ENCODE measurements at regions not wholly inside any gene's neighbourhood (a gene's known extent, or its start where the extent isn't known, plus 50 kb on each side); places are given as distances from the start of the nearest gene placed in this dataset.

DNA sequence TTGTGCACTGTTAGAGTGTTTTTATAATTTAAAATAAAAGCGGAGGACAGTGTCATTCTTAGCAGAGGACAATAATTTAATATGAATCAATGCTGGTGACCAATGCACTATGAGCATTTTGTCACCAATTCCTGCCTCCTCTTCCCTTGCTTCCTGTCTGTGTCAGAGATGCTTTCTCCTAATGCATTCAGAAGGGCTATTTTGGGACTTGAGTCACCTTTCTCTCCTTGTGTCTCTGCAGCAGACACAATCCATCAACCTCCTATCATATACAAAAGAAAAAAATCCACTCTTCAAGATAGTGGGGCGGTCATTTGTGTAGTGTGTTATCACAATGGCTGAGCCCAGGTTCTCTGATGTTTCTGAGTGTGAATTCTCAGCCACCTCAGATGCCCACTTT lies 191.9 kb upstream of the VEPH1 start:
- no peak for TF ChIP-seq POLR2A (IDR thresholded peaks at IDR 0.05; ENCODE audit: extremely low read depth, insufficient read length)
- TF ChIP-seq, protein P1, sequence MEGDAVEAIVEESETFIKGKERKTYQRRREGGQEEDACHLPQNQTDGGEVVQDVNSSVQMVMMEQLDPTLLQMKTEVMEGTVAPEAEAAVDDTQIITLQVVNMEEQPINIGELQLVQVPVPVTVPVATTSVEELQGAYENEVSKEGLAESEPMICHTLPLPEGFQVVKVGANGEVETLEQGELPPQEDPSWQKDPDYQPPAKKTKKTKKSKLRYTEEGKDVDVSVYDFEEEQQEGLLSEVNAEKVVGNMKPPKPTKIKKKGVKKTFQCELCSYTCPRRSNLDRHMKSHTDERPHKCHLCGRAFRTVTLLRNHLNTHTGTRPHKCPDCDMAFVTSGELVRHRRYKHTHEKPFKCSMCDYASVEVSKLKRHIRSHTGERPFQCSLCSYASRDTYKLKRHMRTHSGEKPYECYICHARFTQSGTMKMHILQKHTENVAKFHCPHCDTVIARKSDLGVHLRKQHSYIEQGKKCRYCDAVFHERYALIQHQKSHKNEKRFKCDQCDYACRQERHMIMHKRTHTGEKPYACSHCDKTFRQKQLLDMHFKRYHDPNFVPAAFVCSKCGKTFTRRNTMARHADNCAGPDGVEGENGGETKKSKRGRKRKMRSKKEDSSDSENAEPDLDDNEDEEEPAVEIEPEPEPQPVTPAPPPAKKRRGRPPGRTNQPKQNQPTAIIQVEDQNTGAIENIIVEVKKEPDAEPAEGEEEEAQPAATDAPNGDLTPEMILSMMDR (IDR thresholded peaks at IDR 0.05; ENCODE audit: low read depth, low read length): no peak
- TF ChIP-seq, protein P2, sequence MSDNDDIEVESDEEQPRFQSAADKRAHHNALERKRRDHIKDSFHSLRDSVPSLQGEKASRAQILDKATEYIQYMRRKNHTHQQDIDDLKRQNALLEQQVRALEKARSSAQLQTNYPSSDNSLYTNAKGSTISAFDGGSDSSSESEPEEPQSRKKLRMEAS (IDR thresholded peaks at IDR 0.05; ENCODE audit: low read depth, low read length): no peak
